ENCODE measurements at regions not wholly inside any gene's neighbourhood (a gene's known extent, or its start where the extent isn't known, plus 50 kb on each side); places are given as distances from the start of the nearest gene placed in this dataset.
A peak's percentile ranks its signal among the peaks of the same experiment; 100 is the strongest.
"Not testable (repeated sequence)": the region's sequence is repeated elsewhere in the genome, so short reads cannot be mapped to it uniquely, and the experiment has no call there.

GRCh38 chr13:30058429-30058828 lies 208.0 kb upstream of the UBL3 start:
- Mint-ChIP-seq H3K27ac (no peak overlapping the region), H3K36me3 (no peaks in the 10 kb centered on the region), H3K9me3 (peaks cover 7 to 14% of the 10 kb centered on the region in 2 donors)
- DNase-seq (ENCODE audit: low spot score in 2 of 2) (no peak), ATAC-seq (no peak)

GRCh38 chr13:30054546-30054945 lies 204.1 kb upstream of the UBL3 start:
- H3K36me3 Mint-ChIP-seq; H3K9me3 Mint-ChIP-seq; H3K27ac Mint-ChIP-seq; DNase-seq (ENCODE audit: low spot score in 2 of 2); ATAC-seq: not testable (repeated sequence)

- Mint-ChIP-seq H3K27ac (no peak overlapping the region), H3K36me3 (no peaks in the 10 kb centered on the region), H3K9me3 (peaks cover 0 to 5% of the 10 kb centered on the region in 2 donors)
- ATAC-seq: no peak
- no peak for DNase-seq (ENCODE audit: low spot score in 2 of 2)
Observed at GRCh38 chr13:30053939-30054338, 203.5 kb upstream of the UBL3 start.

- no peak for ATAC-seq
- Mint-ChIP-seq H3K27ac (peak overlapping the region in 1 of 2 donors; percentile 45), H3K36me3 (no peaks in the 10 kb centered on the region), H3K9me3 (peaks cover 0 to 6% of the 10 kb centered on the region in 2 donors)
- DNase-seq (ENCODE audit: low spot score in 2 of 2): no peak
Observed at GRCh38 chr13:30052120-30052519, 201.7 kb upstream of the UBL3 start.

- DNase-seq (ENCODE audit: low spot score in 2 of 2): no peak
- H3K36me3 Mint-ChIP-seq: no peaks in the 10 kb centered on the region
- peak overlapping the region in 1 of 2 donors; percentile 45 for H3K27ac Mint-ChIP-seq
- ATAC-seq: no peak
- H3K9me3 Mint-ChIP-seq: peaks cover 0 to 6% of the 10 kb centered on the region in 2 donors
Observed at GRCh38 chr13:30051531-30052060, 201.2 kb upstream of the UBL3 start.

- no peak for DNase-seq (ENCODE audit: low spot score in 2 of 2)
- Mint-ChIP-seq H3K9me3 (peaks cover 0 to 6% of the 10 kb centered on the region in 2 donors), H3K27ac (no peak overlapping the region), H3K36me3 (no peaks in the 10 kb centered on the region)
- peak; percentile 31 to 38 for ATAC-seq
Observed at GRCh38 chr13:30049692-30050091, 199.3 kb upstream of the UBL3 start.

- no peak for ATAC-seq
- H3K27ac Mint-ChIP-seq: no peak overlapping the region
- DNase-seq (ENCODE audit: low spot score in 2 of 2): no peak
- H3K36me3 Mint-ChIP-seq: no peaks in the 10 kb centered on the region
- peaks cover 0 to 6% of the 10 kb centered on the region in 2 donors for H3K9me3 Mint-ChIP-seq
Observed at GRCh38 chr13:30047154-30047874, 196.9 kb upstream of the UBL3 start.

GRCh38 chr13:30045916-30046704 lies 195.7 kb upstream of the UBL3 start:
- Mint-ChIP-seq H3K27ac (no peak overlapping the region), H3K36me3 (no peaks in the 10 kb centered on the region), H3K9me3 (peaks cover 0 to 6% of the 10 kb centered on the region in 2 donors)
- ATAC-seq (no peak), DNase-seq (ENCODE audit: low spot score in 2 of 2) (no peak)

GRCh38 chr13:30044932-30045331 lies 194.5 kb upstream of the UBL3 start:
- Mint-ChIP-seq H3K36me3 (no peaks in the 10 kb centered on the region), H3K9me3 (peaks cover 0 to 6% of the 10 kb centered on the region in 2 donors), H3K27ac (no peak overlapping the region)
- no peak for DNase-seq (ENCODE audit: low spot score in 2 of 2)
- no peak for ATAC-seq

- H3K9me3 Mint-ChIP-seq: no peaks in the 10 kb centered on the region
- no peaks in the 10 kb centered on the region for H3K36me3 Mint-ChIP-seq
- H3K27ac Mint-ChIP-seq: no peak overlapping the region
- ATAC-seq (no peak), DNase-seq (ENCODE audit: low spot score in 2 of 2) (no peak)
Observed at GRCh38 chr13:30043631-30043925, 193.2 kb upstream of the UBL3 start.

- ATAC-seq (no peak), DNase-seq (ENCODE audit: low spot score in 2 of 2) (no peak)
- Mint-ChIP-seq H3K36me3 (no peaks in the 10 kb centered on the region), H3K9me3 (no peaks in the 10 kb centered on the region), H3K27ac (peak overlapping the region in 1 of 2 donors; percentile 32)
Observed at GRCh38 chr13:30042891-30043630, 192.6 kb upstream of the UBL3 start.

GRCh38 chr13:30042272-30042671 lies 191.9 kb upstream of the UBL3 start:
- Mint-ChIP-seq H3K36me3 (no peaks in the 10 kb centered on the region), H3K9me3 (no peaks in the 10 kb centered on the region), H3K27ac (no peak overlapping the region)
- DNase-seq (ENCODE audit: low spot score in 2 of 2) (no peak), ATAC-seq (no peak)

GRCh38 chr13:30039511-30039911 lies 189.1 kb upstream of the UBL3 start:
- H3K36me3 Mint-ChIP-seq: no peaks in the 10 kb centered on the region
- H3K9me3 Mint-ChIP-seq: no peaks in the 10 kb centered on the region
- no peak overlapping the region for H3K27ac Mint-ChIP-seq
- DNase-seq (ENCODE audit: low spot score in 2 of 2) (no peak), ATAC-seq (no peak)

- no peaks in the 10 kb centered on the region for H3K36me3 Mint-ChIP-seq
- no peak for DNase-seq (ENCODE audit: low spot score in 2 of 2)
- H3K9me3 Mint-ChIP-seq: no peaks in the 10 kb centered on the region
- H3K27ac Mint-ChIP-seq: no peak overlapping the region
- no peak for ATAC-seq
Observed at GRCh38 chr13:30038884-30039283, 188.5 kb upstream of the UBL3 start.

GRCh38 chr13:30037766-30038165 lies 187.3 kb upstream of the UBL3 start:
- Mint-ChIP-seq H3K36me3 (no peaks in the 10 kb centered on the region), H3K27ac (no peak overlapping the region), H3K9me3 (no peaks in the 10 kb centered on the region)
- ATAC-seq: no peak
- no peak for DNase-seq (ENCODE audit: low spot score in 2 of 2)

GRCh38 chr13:30037306-30037705 lies 186.9 kb upstream of the UBL3 start:
- DNase-seq (ENCODE audit: low spot score in 2 of 2) (no peak), ATAC-seq (no peak)
- no peaks in the 10 kb centered on the region for H3K36me3 Mint-ChIP-seq
- H3K9me3 Mint-ChIP-seq: no peaks in the 10 kb centered on the region
- no peak overlapping the region for H3K27ac Mint-ChIP-seq

GRCh38 chr13:30034458-30034795 lies 184.0 kb upstream of the UBL3 start:
- ATAC-seq (no peak), DNase-seq (ENCODE audit: low spot score in 2 of 2) (no peak)
- Mint-ChIP-seq H3K27ac (no peak overlapping the region), H3K36me3 (no peaks in the 10 kb centered on the region), H3K9me3 (no peaks in the 10 kb centered on the region)
